ENCODE measurements at regions not wholly inside any gene's neighbourhood (a gene's known extent, or its start where the extent isn't known, plus 50 kb on each side); places are given as distances from the start of the nearest gene placed in this dataset.

DNA sequence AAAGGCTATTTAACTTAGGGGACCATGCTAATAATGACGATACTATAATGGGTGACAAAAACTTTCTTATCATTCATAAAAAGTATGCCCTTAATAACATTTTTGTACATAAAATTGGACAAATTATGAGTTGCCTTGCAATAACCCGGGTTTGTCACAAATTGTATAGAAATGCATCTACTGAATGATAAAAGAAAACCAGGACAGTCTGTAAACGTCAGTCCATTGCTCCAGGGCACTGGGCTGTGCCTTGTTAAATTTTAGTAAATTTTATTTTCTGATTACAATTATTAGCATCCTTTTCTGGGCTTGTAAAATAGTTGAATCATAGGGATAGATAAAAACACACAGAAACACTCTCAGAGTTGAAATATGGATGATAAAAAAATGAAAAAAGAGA is 778.3 kb downstream of the RAPGEF2 start:
- TF ChIP-seq, protein P1, sequence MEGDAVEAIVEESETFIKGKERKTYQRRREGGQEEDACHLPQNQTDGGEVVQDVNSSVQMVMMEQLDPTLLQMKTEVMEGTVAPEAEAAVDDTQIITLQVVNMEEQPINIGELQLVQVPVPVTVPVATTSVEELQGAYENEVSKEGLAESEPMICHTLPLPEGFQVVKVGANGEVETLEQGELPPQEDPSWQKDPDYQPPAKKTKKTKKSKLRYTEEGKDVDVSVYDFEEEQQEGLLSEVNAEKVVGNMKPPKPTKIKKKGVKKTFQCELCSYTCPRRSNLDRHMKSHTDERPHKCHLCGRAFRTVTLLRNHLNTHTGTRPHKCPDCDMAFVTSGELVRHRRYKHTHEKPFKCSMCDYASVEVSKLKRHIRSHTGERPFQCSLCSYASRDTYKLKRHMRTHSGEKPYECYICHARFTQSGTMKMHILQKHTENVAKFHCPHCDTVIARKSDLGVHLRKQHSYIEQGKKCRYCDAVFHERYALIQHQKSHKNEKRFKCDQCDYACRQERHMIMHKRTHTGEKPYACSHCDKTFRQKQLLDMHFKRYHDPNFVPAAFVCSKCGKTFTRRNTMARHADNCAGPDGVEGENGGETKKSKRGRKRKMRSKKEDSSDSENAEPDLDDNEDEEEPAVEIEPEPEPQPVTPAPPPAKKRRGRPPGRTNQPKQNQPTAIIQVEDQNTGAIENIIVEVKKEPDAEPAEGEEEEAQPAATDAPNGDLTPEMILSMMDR (IDR thresholded peaks at IDR 0.05) = no peak
- no peak for TF ChIP-seq POLR2A (IDR thresholded peaks at IDR 0.05)
- no peak for TF ChIP-seq EP300 (IDR thresholded peaks at IDR 0.05)
